ENCODE measurements at regions not wholly inside any gene's neighbourhood (a gene's known extent, or its start where the extent isn't known, plus 50 kb on each side); places are given as distances from the start of the nearest gene placed in this dataset.

GRCh38 chr6:11414176-11414963 is 123.2 kb upstream of the TMEM170B start:
- ATAC-seq (ENCODE audit: low FRiP score) (no peak), DNase-seq (ENCODE audit: low spot score) (no peak)
- no peak for TF ChIP-seq CTCF (IDR thresholded peaks at IDR 0.05)

GRCh38 chr6:11413728-11414127 is 123.8 kb upstream of the TMEM170B start:
- no peak for ATAC-seq (ENCODE audit: low FRiP score)
- no peak for DNase-seq (ENCODE audit: low spot score)
- no peak for TF ChIP-seq CTCF (IDR thresholded peaks at IDR 0.05)

- no peak for TF ChIP-seq CTCF (IDR thresholded peaks at IDR 0.05)
- no peak for ATAC-seq (ENCODE audit: low FRiP score)
- DNase-seq (ENCODE audit: low spot score): no peak
These were observed 124.3 kb upstream of the TMEM170B start for GRCh38 chr6:11413117-11413687.

- no peak for ATAC-seq (ENCODE audit: low FRiP score)
- DNase-seq (ENCODE audit: low spot score): no peak
- TF ChIP-seq CTCF (IDR thresholded peaks at IDR 0.05): no peak
These were observed 124.9 kb upstream of the TMEM170B start for GRCh38 chr6:11412616-11413015.

GRCh38 chr6:11412011-11412424 is 125.5 kb upstream of the TMEM170B start:
- no peak for TF ChIP-seq CTCF (IDR thresholded peaks at IDR 0.05)
- DNase-seq (ENCODE audit: low spot score): no peak
- ATAC-seq (ENCODE audit: low FRiP score): no peak

- TF ChIP-seq CTCF (IDR thresholded peaks at IDR 0.05): no peak
- ATAC-seq (ENCODE audit: low FRiP score) (no peak), DNase-seq (ENCODE audit: low spot score) (no peak)
These were observed 126.0 kb upstream of the TMEM170B start for GRCh38 chr6:11411593-11411992.

All from omental fat pad (tissue), 3 donors.